ENCODE measurements at regions not wholly inside any gene's neighbourhood (a gene's known extent, or its start where the extent isn't known, plus 50 kb on each side); places are given as distances from the start of the nearest gene placed in this dataset.

- no peak for DNase-seq (ENCODE audit: low read depth in 2 of 2)
Observed at GRCh38 chrX:39327255-39327654, 526.0 kb downstream of the MID1IP1 start.

GRCh38 chrX:39327705-39328104 is 526.4 kb downstream of the MID1IP1 start:
- DNase-seq (ENCODE audit: low read depth in 2 of 2) = no peak

DNA sequence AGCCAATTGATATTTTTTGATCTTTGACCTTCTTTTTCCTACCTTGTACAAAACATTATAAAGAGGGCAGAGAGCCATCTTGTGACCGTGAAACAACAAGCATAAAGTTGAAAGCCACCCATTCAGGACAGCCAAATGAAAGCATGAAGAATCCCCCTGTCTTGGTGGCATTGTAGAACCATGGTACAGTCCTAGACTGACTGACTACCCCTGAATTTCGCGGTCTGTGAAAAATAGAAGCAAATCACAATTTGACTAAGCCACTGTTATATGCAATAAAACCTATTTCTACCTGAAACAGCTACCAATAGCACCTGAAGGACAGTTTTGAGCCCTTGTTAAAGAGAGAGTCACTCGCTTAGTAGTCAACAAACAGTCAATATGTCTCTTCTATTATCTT is 527.4 kb downstream of the MID1IP1 start:
- DNase-seq (ENCODE audit: low read depth in 2 of 2) = no peak

DNA sequence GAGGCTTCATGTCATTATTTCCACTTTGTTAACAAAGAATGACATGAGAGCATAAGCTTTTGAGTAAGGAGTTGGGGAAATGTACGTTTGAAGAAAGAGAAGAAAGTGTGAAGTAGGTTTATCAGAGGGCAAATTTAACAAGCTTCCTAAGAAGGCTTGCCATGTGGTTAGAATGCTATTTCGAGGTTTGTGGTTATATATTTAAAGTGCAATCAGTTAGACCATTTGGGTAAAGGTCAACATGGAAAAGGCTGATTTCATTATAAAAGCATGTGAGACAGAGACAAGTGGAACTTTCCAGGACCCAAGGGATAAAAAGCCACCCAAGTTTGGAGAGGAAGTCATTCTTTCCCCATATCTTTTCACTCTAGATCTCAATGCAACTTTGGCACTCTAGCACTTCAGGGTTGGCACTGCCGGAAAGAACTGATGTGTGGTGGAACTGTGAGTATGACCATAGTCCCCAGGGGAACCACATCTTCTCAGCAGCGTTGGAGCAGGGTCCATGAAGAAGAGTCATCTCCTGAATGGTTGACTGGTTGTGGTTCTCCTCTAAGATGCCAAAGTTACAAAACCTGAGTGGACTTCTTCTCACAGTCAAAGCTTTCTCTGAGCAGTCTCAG is 529.9 kb downstream of the MID1IP1 start:
- no peak for DNase-seq (ENCODE audit: low read depth in 2 of 2)

DNA sequence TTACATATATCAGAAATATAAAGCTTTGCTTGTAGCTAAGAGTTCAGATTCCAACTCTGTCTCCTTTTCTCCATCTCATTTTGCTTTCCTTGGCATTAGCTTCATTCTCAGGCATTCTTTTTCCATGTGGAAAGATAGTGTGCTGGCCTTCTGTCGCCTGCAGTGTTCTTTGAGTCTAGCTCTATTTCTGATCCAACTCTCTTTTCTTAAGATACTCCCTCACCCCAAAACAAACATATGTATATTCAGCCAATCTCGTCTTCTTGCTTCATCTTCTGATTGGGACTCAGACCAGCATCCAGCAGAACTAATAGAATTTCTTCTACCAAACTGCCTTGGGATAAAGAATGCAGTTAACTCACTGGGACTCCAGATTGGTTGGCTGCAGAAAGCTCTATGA is 532.2 kb downstream of the MID1IP1 start:
- no peak for DNase-seq (ENCODE audit: low read depth in 2 of 2)

DNA sequence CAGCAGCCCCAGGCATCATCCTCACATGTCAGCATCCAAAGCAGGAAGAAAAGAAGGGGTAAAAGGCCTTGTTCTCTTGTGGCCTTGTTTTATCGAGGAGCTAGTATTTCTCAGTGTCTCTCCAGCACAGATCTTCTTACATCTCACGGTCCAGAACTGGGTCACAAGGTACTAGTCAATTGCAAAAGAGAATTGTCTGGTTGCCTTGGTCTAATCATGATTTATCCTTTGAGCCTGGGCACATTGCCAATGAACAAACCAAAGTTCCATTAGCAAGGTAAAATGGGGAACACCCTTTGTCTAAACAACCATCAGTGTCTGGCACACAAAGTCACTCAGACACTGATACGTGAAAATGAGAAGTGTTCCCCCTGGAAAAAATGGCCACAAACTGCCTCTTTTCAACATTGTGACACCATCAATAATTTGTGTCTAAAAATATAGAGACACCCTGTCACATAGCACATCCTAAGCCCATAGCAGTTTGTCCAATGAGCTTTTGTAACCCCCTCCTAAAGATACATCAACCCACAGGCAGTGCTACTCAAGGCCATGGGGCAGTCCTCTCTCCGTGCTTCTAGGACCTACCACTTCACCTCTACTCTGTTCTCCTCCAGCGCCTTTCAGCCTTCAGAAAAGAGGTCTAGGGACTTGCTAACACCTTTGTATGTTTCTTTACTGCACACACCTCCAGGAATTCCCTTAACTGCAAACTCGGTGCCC is 534.4 kb downstream of the MID1IP1 start:
- no peak for DNase-seq (ENCODE audit: low read depth in 2 of 2)

- DNase-seq (ENCODE audit: low read depth in 2 of 2) = no peak
Observed at GRCh38 chrX:39336671-39337311, 535.5 kb downstream of the MID1IP1 start.

DNA sequence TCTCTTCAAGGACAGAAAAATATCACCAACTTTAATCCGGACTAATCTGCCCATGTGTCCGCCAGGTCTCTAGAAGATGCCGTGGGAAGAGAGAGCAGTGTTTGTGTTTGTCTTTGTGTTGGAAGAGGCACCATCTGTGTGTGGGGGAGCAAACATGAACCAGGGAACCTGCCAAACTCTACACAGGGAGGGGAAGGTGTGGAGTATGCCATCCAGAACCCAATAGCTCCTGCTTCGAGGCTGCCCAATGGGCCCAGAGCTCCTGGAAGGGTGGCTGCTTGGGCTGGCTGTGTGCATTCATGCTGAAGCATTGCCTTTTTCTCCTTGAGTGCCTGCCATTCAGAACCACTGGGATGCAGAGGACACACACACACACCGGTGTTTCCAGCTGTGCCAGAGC is 536.2 kb downstream of the MID1IP1 start:
- no peak for DNase-seq (ENCODE audit: low read depth in 2 of 2)

DNA sequence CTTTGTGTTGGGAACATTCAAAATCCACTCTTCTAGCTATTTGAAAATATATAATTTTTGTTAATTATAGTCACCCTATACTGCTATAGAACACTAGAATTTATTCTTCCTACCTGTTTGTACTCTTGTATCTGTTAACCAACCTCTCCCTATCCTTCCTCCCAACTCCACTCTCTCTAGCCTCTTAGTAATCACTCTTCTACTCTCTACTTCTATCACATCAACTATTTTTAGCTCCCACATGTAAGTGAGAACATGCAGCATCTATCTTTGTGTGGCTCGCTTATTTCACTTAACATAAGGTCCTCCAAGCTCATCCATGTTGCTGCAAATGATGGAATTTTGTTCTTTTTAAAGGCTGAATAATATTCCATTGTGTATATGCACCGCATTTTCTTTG is 537.3 kb downstream of the MID1IP1 start:
- DNase-seq (ENCODE audit: low read depth in 2 of 2) = no peak

DNA sequence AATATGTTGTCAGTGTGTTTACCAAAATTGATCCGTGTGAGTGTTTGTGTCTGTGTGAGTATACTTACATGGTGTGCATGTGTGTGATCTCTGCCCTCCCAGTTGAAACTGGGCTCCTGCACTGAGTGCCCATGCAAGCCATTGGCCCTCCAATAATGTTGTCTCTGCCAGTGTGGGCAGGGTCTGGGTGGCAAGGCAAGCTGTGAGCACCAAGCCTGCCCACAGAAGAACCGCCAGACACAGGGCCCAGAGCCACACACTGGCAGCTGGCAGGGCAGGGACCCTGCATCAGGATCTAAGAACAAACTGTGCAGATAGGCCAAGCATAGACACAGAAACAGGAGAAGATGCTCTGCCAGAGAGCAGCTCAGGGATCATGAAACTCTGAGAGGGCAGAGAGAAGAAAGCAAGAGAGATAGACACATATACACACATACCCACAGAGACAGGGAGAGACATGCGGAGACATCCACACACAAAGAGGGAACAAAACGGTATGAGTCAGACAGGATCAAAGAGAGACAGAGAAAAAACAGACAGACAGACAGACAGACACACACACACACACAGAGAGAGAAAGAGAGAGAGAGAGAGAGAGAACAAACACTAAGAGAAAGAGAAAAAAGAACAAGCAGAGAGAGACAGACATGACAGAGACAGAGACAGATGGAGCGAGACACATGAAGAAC is 555.0 kb downstream of the MID1IP1 start:
- DNase-seq (ENCODE audit: low read depth in 2 of 2) = no peak

GRCh38 chrX:39360101-39360500 is 558.8 kb downstream of the MID1IP1 start:
- no peak for DNase-seq (ENCODE audit: low read depth in 2 of 2)

DNA sequence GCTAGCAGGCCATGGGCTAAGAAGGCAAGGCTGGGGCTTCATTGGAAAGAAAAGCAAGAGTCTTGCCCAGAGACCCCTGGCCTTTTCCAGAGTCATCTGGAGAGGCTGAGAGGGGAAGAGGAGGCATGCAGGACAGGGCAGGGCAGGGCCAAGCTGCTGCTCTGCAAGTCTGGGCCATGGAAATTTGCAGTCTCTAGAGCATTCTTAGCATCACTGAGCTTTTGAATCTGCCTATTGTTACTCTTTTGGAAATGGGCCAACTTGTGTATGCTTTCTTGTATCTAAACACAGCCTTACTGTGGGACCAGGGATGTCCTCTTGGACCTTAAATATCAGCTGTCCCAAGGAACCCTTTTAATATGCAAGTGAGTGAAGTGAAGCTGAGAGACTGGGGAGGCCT is 560.5 kb downstream of the MID1IP1 start:
- no peak for DNase-seq (ENCODE audit: low read depth in 2 of 2)

- no peak for DNase-seq (ENCODE audit: low read depth in 2 of 2)
Observed at GRCh38 chrX:39367416-39367815, 566.2 kb downstream of the MID1IP1 start.

DNA sequence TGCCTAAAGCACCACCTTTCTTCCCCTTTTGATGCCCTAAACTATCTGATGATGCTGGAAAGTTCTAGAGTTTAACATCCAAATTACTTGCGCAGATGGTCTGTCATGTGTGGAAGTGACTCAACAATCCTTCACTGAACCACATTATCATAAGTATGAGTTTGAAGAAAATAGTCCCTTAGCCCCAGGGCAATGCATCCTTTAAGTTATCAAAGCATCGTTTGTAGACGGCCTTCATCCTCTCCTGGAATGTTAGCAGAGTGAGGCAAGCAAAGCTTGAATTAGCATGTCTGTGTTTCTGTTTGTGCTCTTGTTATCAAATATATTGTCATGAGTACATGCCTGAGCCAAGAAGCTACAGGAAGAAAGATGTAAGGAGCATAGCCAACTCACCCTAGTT is 570.9 kb downstream of the MID1IP1 start:
- no peak for DNase-seq (ENCODE audit: low read depth in 2 of 2)

DNA sequence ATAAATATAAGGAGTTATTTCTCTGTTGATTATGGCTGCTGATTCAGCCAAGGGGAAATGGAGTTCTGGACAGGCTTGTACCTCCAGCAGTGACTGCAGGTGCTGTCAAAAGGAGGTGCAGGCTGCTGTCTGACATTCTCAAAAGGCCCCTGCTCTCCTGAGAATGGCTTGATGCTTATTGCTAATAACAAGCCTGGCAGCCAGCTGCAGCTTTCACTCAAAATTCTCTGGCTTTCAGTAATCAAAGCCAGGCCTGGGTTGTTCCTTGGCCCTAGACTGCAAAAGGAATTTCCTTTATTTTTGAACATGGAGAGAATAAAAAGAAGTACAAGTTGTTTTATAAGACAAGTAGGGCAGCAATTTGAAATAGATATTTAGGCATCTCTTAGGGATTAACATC is 575.9 kb downstream of the MID1IP1 start:
- no peak for DNase-seq (ENCODE audit: low read depth in 2 of 2)

DNA sequence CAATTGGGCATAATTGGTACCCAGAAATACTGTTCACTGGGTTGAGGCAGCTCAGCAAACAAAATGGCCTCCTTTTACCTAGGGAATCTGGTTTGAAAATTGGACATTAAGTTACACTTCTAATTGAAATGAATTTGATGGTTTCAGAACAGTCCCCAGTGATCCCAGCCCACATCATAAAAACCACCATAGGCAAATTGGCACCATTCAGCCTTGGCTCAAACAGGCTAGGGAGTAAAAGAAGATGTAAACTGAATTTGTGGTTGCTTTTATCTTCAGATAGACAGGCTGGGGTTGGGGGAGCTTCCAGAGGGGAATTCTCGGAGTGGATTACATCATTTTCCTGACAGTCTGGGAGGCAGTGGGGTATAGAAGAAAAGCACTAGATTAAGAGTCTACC is 576.5 kb downstream of the MID1IP1 start:
- no peak for DNase-seq (ENCODE audit: low read depth in 2 of 2)

DNA sequence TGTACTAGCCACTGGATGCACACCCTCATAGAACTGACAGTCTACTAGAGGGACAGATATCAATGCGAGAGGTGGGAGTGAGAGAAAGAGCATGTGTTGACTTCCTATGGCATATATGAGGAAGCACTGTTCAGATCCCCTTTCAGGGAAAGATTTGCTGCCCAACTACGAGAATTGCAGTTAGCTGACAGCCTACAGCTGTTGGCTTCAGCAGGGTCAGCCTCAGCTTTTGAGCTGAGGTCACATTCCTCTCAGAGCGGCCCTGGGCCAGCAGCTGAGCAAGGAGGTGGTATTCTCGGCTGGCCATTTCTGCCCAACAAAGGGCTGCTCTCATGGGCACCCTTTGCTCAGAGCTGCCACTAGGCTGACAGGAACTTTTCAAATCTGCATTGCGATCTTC is 580.2 kb downstream of the MID1IP1 start:
- no peak for DNase-seq (ENCODE audit: low read depth in 2 of 2)

DNA sequence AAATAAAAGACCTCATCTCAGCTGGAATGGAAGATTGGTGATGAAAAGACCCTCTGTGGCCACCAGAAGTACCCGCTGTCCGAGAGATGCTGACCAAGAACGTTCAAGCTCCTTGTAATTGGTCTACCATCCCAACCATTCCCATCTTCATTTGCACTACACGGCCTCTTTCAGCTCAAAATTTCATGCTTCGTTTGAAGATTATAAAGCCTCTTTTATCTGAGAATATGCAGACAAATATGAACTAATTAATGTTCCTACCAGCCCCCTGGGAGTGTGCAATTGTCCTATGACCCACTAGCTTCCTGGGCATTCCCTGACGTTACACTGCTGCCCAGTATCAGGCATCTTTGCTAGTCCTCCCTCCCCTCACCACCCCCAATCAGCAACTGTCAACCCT is 583.7 kb downstream of the MID1IP1 start:
- no peak for DNase-seq (ENCODE audit: low read depth in 2 of 2)

DNA sequence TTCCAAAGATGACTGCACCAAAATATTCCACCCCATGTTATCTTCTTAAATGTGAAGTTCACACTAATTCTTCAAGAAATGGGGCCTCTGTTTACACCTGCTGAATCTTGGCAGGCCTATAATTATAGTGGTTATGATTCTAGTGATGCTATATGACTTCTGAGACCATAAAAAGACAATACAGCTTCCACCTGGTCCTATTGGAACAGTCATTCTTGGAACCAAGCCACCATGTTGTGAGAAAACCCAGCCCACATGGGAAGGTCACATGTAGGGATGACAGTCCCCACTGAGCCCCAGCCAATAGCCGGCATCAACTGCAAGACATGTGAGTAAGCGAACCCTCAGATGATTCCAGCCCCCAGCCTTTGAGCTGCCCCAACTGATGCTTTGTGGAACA is 587.5 kb downstream of the MID1IP1 start:
- DNase-seq (ENCODE audit: low read depth in 2 of 2) = no peak

DNA sequence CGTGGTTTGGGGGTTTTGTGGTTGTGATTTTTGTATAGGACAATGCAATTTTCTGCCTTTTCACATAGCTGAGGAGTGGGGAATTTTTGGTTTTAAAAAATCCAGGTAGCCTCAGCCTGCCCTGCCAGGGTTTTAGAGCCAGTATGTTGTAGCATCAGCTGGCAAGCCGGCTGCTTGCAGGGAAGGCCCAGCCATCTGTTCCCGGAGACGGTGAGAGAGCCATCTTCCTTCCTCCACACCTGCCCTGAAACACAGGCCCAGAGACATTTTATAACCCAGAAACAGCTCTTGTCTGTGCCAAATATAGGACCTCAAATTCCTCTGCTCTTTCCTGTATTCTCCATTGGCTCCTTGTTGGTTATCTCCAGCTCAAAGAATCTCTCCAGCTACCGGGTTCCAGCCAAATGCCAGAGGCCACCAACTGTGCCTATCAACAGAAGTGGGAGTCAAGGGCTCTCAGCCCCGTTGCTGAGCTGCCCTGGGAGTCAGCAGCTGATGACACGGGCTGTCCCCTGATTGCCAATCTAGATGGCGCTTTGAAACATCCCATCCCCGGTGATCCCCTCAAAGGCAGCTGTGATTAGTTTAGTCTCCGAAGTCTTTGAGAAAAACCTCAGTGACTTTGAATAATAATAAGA is 595.2 kb downstream of the MID1IP1 start:
- no peak for DNase-seq (ENCODE audit: low read depth in 2 of 2)

DNA sequence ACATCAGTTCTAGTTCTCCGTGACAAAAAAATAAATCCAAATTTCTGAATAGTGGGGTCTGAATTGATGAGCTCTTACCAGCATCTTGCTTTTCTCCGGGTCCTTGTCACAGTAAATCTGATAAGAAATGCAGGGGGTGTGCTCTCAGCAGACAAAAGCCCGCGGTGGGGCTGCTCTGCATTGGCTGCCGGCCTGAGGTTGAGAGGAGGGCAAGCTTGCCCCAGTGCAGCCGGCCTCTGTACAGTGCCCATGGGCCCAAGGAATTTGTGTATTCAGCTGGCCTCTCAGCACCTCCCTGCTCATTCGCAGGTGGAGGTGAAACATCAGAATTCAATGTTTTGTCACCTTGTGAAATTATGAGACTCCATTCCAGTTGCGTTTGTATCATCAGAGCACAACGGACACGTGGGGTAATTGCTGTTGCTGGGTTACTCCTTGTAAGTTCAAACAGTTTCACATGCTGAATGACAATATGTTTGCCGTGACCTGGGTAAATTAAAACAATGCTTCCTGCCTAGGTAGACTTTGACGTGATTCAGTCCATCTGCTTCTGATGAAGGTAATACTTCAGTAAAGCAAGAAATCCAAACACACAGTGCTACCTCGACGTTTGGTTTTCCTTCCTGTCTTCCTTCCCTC is 596.4 kb downstream of the MID1IP1 start:
- DNase-seq (ENCODE audit: low read depth in 2 of 2) = no peak
